GM10266 (cell line): ENCODE measurements at regions not wholly inside any gene's neighbourhood (a gene's known extent, or its start where the extent isn't known, plus 50 kb on each side); places are given as distances from the start of the nearest gene placed in this dataset.

Experiments used
- DNase-seq: peaks from one replicate; pipeline ENCODE4 v3.0.0; 2012; ENCODE audit errors: extremely low spot score
- CTCF ChIP-seq: IDR thresholded peaks from 2 replicates; pipeline ENCODE4 v1.5.1; 2012; ENCODE audit warnings: mild to moderate bottlenecking, low read depth; ENCODE audit not compliant: control insufficient read depth, insufficient read depth; ENCODE audit errors: missing control alignments

- DNase-seq = no peak
- TF ChIP-seq CTCF = no peak
Observed at GRCh38 chr16:22683258-22683657, 130.7 kb upstream of the HS3ST2 start.

GRCh38 chr16:22683730-22684573, 130.0 kb upstream of the HS3ST2 start:
- TF ChIP-seq CTCF = no peak
- no peak for DNase-seq

GRCh38 chr16:22684574-22685458, 129.1 kb upstream of the HS3ST2 start:
- no peak for DNase-seq
- TF ChIP-seq CTCF = no peak

GRCh38 chr16:22685459-22685830, 128.5 kb upstream of the HS3ST2 start:
- no peak for TF ChIP-seq CTCF
- DNase-seq = no peak

GRCh38 chr16:22687031-22687530, 126.9 kb upstream of the HS3ST2 start:
- no peak for TF ChIP-seq CTCF
- DNase-seq = no peak

- DNase-seq = no peak
- TF ChIP-seq CTCF = no peak
Observed at GRCh38 chr16:22688463-22688862, 125.5 kb upstream of the HS3ST2 start.
